Islet of Langerhans (tissue), 1 donor: ENCODE measurements at regions not wholly inside any gene's neighbourhood (a gene's known extent, or its start where the extent isn't known, plus 50 kb on each side); places are given as distances from the start of the nearest gene placed in this dataset.

ENCODE experiments used
- FAIRE-seq: peaks from one replicate; lab custom pipeline; 2011; peaks lifted over from hg19 to GRCh38; lab: Jason Lieb, UNC

GRCh38 chr2:165033402-165033801 lies 78.1 kb upstream of the SLC38A11 start:
- FAIRE-seq: no peak

DNA sequence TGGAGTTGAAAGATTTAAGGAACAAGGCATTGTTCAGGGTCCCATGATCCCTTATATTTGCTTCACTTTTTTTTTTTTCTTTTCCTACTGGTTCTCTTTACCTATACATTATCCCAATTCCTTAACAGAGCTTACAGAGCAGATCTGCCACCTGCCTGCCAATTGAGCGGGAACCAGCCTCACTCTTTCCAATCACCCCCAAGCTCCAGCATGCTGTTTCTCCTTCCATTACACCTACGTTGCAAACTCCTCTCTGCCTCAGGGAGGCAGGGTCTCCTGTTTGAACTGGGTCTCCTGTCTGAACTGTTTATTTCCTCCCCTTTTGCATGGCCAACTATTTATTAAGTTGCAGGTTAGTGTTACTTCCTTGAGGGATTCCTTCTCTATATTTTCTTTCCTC lies 77.2 kb upstream of the SLC38A11 start:
- FAIRE-seq: no peak

GRCh38 chr2:165024199-165024598 lies 68.9 kb upstream of the SLC38A11 start:
- no peak for FAIRE-seq

DNA sequence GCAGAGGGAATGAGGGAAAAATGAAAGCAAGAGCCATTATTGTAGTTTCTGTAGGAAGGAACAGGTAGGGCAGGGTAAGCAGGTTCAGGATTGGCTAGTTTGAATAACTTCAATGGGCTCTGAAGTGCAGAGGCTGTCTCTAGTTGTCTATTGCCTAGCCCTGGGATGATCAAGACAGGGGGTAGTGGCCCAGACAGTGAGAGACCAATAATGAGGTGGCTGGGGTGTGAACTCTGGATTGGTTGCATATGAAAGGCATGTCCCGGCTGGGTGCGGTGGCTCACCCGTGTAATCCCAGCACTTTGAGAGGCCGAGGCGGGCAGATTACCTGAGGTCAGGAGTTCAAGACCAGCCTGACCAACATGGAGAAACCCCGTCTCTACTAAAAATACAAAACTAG lies 67.5 kb upstream of the SLC38A11 start:
- FAIRE-seq: no peak

GRCh38 chr2:165017966-165018596 lies 62.8 kb upstream of the SLC38A11 start:
- no peak for FAIRE-seq

DNA sequence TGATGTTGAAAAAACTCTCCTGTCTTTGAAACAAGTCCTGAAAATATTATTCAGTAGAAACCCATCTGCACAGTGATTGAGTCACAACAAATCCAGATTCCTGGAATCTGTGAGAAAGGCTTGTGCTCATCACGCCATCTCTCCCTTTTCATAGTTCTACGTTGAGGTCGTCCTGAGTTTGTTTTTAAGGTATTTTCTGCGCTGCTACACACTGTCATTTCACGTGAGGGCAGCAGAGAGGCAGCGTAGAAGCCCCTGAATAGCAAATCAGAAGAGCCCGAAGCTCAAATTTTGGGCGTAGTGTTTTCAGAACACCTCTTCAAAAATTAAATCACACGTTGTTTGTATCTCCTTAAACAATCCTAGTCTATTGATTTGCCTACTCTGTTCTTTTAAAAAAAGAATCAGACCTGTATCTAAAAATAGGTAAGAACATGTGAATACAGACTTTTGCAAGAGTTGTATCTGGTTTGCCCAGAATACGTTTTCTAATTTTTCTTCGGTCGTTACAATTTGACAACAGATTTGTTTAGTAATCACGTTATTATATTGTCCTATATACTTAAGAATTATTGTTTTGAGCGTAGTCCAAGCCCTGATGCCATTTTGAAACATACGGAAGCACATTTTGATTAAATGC lies 61.6 kb upstream of the SLC38A11 start:
- FAIRE-seq: peak; percentile 92

GRCh38 chr2:165015052-165015642 lies 59.8 kb upstream of the SLC38A11 start:
- peak; percentile 92 for FAIRE-seq

GRCh38 chr2:165013944-165014619 lies 58.8 kb upstream of the SLC38A11 start:
- no peak for FAIRE-seq

DNA sequence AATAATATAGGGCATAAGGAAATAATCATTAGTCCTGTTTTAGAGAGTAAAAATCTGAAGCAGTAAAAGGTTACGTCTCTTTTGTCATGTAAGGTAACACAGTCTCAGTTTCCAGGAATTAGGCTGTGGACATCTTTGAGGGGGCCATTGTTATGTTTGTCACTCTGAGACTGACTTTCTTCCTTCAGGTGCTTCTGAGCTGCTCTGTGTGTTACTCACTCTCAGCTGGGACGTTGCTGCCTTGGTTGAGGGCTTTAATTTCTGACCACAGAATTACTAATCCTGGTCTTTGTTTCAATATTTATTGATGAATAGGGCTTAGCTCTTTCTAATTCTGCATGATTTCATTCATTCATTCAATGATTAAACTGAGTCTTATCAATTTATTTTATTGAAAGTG lies 55.9 kb upstream of the SLC38A11 start:
- no peak for FAIRE-seq

DNA sequence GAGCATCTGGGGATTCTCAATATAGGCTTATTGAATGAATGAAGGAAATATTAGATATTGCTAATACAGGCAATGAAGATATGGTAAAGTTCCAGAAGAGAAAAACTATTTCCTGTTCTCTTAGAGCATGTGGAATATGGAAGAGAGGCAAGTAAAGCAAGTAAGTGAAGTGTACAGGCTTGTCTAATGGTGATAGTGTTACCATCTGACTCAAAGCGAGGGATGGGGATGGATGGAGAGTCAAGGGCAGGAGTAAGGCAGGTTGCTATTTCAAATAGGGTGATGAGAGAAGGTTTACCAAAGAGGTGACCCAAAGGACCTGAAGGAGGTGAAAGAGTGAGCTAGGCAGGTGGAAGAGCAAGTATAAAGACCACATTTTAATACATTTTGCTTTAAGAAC lies 55.2 kb upstream of the SLC38A11 start:
- FAIRE-seq: no peak

- peak; percentile 24 for FAIRE-seq
These were observed 54.1 kb upstream of the SLC38A11 start for GRCh38 chr2:165009466-165009865.

GRCh38 chr2:165008730-165009315 lies 53.5 kb upstream of the SLC38A11 start:
- peak; percentile 88 for FAIRE-seq

- FAIRE-seq: no peak
These were observed 51.9 kb upstream of the SLC38A11 start for GRCh38 chr2:165007161-165007744.
